Skeletal muscle tissue (tissue), 3 donors: ENCODE measurements at regions not wholly inside any gene's neighbourhood (a gene's known extent, or its start where the extent isn't known, plus 50 kb on each side); places are given as distances from the start of the nearest gene placed in this dataset.
A peak's percentile ranks its signal among the peaks of the same experiment; 100 is the strongest.

Experiments used
- H3K27ac ChIP-seq: one replicate; pipeline ENCODE4 v1.7.0; 2013; ENCODE audit warnings: mild to moderate bottlenecking, low read depth, low read length, inconsistent platforms
- H3K27me3 ChIP-seq, 3 donors: one replicate each; pipeline ENCODE4 v1.7.0; 2013; ENCODE audit warnings: low read length in 3 of 3; ENCODE audit not compliant: control insufficient read depth in 3 of 3, insufficient read depth in 3 of 3
- H3K36me3 ChIP-seq, 3 donors: one replicate each; pipeline ENCODE4 v1.7.0; 2013; ENCODE audit warnings: low read length in 3 of 3; ENCODE audit not compliant: control insufficient read depth in 3 of 3, insufficient read depth in 3 of 3
- H3K4me1 ChIP-seq, 3 donors: one replicate each; pipeline ENCODE4 v1.7.0; 2013; ENCODE audit warnings: low read length in 3 of 3, mild to moderate bottlenecking in 3 of 3; ENCODE audit not compliant: control insufficient read depth in 3 of 3, insufficient read depth in 3 of 3
- H3K4me3 ChIP-seq, 3 donors: one replicate each; pipeline ENCODE4 v1.7.0; 2013; ENCODE audit warnings: low read length in 3 of 3
- H3K9ac ChIP-seq, 3 donors: one replicate each; pipeline ENCODE4 v1.7.0; 2013; ENCODE audit warnings: low read length in 3 of 3, mild to moderate bottlenecking in 3 of 3, moderate library complexity in 2 of 3, low read depth in 1 of 3
- H3K9me3 ChIP-seq, 3 donors: one replicate each; pipeline ENCODE4 v1.7.0; 2013; ENCODE audit warnings: low read length in 3 of 3; ENCODE audit not compliant: control insufficient read depth in 3 of 3
- donor health status: Osteomylitis.

DNA sequence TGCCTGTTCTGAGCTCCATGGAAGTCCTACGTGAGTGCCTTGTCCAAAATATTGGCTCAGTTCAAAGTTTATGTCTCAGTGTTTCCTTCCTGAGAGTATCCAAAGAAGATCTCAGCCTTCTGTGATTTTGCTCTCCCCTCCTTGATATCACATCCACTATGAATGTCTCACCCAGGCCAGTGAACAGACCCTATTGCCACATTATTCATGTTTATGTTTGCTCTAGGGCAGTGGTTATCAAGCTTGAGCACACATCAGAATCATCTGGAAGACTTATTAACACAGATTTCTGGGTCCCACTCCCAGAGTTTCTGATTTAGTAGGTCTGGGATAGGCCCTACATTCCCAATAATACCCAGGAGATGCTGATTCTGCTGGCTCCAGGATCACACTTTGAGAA, 145.0 kb upstream of the FGGY start:
- no peaks in the 10 kb centered on the region for H3K27me3 ChIP-seq
- peaks cover 31 to 44% (median 33%) of the 10 kb centered on the region in 3 donors for H3K4me1 ChIP-seq
- peak overlapping the region; percentile 88 for H3K27ac ChIP-seq
- no peaks in the 10 kb centered on the region for H3K9me3 ChIP-seq
- peak overlapping the region in 2 of 3 donors; percentile 0 to 80 for H3K9ac ChIP-seq
- no peak overlapping the region for H3K4me3 ChIP-seq
- H3K36me3 ChIP-seq, result no peaks in the 10 kb centered on the region

DNA sequence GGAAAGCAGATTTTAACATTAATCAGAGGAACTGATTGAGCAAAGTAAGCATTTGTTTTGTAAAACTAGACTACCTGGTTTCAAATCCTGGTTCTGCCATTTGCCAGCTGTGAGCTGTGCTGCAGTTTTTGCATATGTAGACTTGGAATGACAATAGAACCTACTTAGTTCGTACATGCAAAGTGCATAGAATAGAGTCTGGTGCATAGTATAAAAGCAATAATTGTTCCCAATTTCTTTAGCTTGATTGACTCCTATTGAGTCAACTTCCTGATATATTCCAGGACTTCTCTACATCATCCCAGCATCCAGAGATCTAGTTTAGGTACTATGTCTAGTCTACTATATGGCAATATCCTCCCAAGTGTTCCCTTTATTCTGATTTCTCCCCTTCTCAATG, 144.4 kb upstream of the FGGY start:
- H3K36me3 ChIP-seq, result no peaks in the 10 kb centered on the region
- no peak overlapping the region for H3K4me3 ChIP-seq
- no peaks in the 10 kb centered on the region for H3K27me3 ChIP-seq
- no peaks in the 10 kb centered on the region for H3K9me3 ChIP-seq
- no peak overlapping the region for H3K9ac ChIP-seq
- peak overlapping the region; percentile 88 for H3K27ac ChIP-seq
- H3K4me1 ChIP-seq, result peaks cover 26 to 43% (median 29%) of the 10 kb centered on the region in 3 donors

DNA sequence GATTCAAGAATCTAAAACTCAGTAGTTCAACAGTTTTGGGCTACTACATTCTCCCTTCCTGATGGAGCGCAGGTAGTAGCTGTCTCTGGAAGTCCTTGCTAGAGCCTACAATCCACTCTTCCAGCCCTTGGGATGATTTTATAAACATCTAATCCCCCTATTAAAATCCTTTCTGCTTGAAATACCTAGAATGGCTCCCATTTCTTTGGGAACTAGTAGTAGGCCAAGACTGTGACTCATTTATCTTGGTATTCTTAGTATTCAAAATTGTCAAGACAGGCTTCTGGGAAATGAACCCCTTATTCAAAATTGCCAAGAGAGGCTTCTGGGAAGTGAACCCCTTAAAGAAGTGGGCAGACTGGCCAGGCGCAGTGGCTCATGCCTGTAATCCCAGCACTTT, 142.5 kb upstream of the FGGY start:
- peak overlapping the region; percentile 55 for H3K27ac ChIP-seq
- no peaks in the 10 kb centered on the region for H3K27me3 ChIP-seq
- H3K36me3 ChIP-seq, result no peaks in the 10 kb centered on the region
- H3K4me3 ChIP-seq, result no peak overlapping the region
- peaks cover 26 to 41% (median 29%) of the 10 kb centered on the region in 3 donors for H3K4me1 ChIP-seq
- H3K9ac ChIP-seq, result no peak overlapping the region
- H3K9me3 ChIP-seq, result peaks cover 0 to 5% (median 0%) of the 10 kb centered on the region in 3 donors

GRCh38 chr1:59155351-59155750, 141.5 kb upstream of the FGGY start:
- H3K4me3 ChIP-seq, result no peak overlapping the region
- peak overlapping the region; percentile 55 for H3K27ac ChIP-seq
- no peak overlapping the region for H3K9ac ChIP-seq
- H3K36me3 ChIP-seq, result no peaks in the 10 kb centered on the region
- no peaks in the 10 kb centered on the region for H3K27me3 ChIP-seq
- peaks cover 0 to 5% (median 0%) of the 10 kb centered on the region in 3 donors for H3K9me3 ChIP-seq
- peaks cover 26 to 38% (median 29%) of the 10 kb centered on the region in 3 donors for H3K4me1 ChIP-seq

- Histone ChIP-seq H3K9ac (no peak overlapping the region), H3K36me3 (no peaks in the 10 kb centered on the region), H3K27ac (peak overlapping the region; percentile 55), H3K4me3 (no peak overlapping the region), H3K4me1 (peaks cover 19 to 31% (median 24%) of the 10 kb centered on the region in 3 donors), H3K27me3 (no peaks in the 10 kb centered on the region), H3K9me3 (peaks cover 0 to 5% (median 0%) of the 10 kb centered on the region in 3 donors)
These were observed 140.8 kb upstream of the FGGY start for GRCh38 chr1:59156051-59156450.

- Histone ChIP-seq H3K4me1 (peaks cover 13 to 25% (median 18%) of the 10 kb centered on the region in 3 donors), H3K9ac (no peak overlapping the region), H3K36me3 (no peaks in the 10 kb centered on the region), H3K9me3 (peaks cover 0 to 5% (median 0%) of the 10 kb centered on the region in 3 donors), H3K4me3 (no peak overlapping the region), H3K27ac (peak overlapping the region; percentile 55), H3K27me3 (no peaks in the 10 kb centered on the region)
These were observed 140.2 kb upstream of the FGGY start for GRCh38 chr1:59156526-59157199.

DNA sequence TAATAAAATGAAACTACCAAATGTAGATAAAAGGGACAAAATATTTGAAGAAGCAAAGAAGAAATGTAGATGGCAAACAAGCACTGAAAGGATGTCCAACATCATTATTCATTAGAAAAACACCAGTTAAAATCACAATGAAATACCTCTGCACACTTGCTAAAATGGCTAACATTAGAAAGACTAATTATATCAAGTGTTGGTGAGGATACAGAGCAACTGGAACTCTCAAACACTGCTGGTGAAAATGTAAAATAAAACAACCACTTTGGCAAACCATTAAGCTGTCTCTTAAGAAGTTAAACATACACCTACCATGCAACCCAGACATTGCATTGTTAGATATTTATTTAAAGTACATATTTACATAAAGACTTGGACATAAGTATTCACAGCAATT, 138.6 kb upstream of the FGGY start:
- H3K4me3 ChIP-seq, result no peak overlapping the region
- H3K36me3 ChIP-seq, result no peaks in the 10 kb centered on the region

DNA sequence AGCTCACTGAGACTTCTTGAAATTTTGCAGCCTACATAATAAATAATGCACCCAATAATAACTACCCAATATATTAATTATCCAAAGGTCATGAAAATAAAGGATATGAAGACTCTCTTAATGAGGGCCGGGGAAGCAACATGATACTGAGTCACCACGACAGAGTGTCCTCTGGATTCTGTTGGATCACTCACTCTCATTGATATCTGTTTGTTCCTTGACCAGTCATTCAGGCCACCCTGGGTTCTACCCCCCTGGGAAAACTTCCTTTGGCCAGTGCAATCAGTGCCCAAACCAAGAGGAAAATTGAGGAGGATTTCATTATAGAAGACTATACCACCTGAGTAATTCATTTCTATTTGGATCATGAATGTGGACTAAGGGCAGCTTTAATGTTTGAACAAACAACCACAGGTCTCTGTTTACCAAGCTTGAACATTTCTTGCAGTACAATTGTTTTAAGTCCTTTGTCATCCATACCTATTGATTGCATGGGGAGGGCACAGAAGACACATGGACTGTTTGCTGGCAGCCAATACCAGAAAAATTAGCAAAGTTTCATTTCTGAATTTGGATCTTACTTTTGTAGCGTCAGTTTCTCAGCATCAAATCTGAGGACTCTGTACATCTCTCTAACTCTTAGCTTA, 137.2 kb upstream of the FGGY start:
- Histone ChIP-seq H3K27me3 (no peaks in the 10 kb centered on the region), H3K9ac (no peak overlapping the region), H3K4me3 (no peak overlapping the region), H3K4me1 (peaks cover 10 to 19% (median 13%) of the 10 kb centered on the region in 3 donors), H3K27ac (no peak overlapping the region), H3K36me3 (no peaks in the 10 kb centered on the region), H3K9me3 (peaks cover 0 to 5% (median 0%) of the 10 kb centered on the region in 3 donors)

More for the DNA sequence above, 138.6 kb upstream of the FGGY start:
- H3K27ac ChIP-seq, result no peak overlapping the region
- H3K9me3 ChIP-seq, result peaks cover 0 to 5% (median 0%) of the 10 kb centered on the region in 3 donors
- no peaks in the 10 kb centered on the region for H3K27me3 ChIP-seq
- H3K4me1 ChIP-seq, result peaks cover 5 to 15% (median 10%) of the 10 kb centered on the region in 3 donors
- H3K9ac ChIP-seq, result no peak overlapping the region

DNA sequence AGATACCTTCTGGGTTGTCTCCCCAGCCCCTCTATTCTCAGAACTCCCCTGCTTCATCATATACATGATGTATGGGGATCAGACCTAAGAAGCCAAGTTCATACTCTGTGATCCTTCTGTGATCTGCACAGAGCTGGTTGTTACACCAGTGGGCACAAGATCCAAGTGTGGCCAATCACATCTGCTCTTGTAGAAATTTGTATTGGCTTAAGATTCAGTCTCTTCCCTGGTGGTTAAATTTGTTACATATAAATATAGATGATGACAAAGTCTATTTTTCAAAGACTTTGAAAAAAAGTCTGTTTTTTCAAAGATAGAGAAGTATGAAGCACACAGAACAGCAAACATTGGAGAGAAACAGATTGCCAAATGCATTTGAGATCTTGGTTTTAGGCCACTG, 135.8 kb upstream of the FGGY start:
- no peak overlapping the region for H3K27ac ChIP-seq
- H3K4me3 ChIP-seq, result no peak overlapping the region
- no peaks in the 10 kb centered on the region for H3K27me3 ChIP-seq
- H3K4me1 ChIP-seq, result peaks cover 10 to 19% (median 13%) of the 10 kb centered on the region in 3 donors
- H3K9me3 ChIP-seq, result peaks cover 0 to 5% (median 0%) of the 10 kb centered on the region in 3 donors
- H3K9ac ChIP-seq, result no peak overlapping the region
- no peaks in the 10 kb centered on the region for H3K36me3 ChIP-seq

- Histone ChIP-seq H3K27ac (no peak overlapping the region), H3K4me1 (peaks cover 5 to 8% (median 6%) of the 10 kb centered on the region in 3 donors), H3K36me3 (no peaks in the 10 kb centered on the region), H3K9me3 (peaks cover 0 to 5% (median 0%) of the 10 kb centered on the region in 3 donors), H3K27me3 (no peaks in the 10 kb centered on the region), H3K9ac (no peak overlapping the region), H3K4me3 (no peak overlapping the region)
These were observed 134.2 kb upstream of the FGGY start for GRCh38 chr1:59162665-59163064.
